Neutrophil (primary cell): ENCODE measurements at regions not wholly inside any gene's neighbourhood (a gene's known extent, or its start where the extent isn't known, plus 50 kb on each side); places are given as distances from the start of the nearest gene placed in this dataset.
"Not testable (repeated sequence)": the region's sequence is repeated elsewhere in the genome, so short reads cannot be mapped to it uniquely, and the experiment has no call there.

Experiments used
- H3K27ac ChIP-seq: fragments of 200-600 bp; sonication (generic); 2 replicates; pipeline ENCODE4 v1.5.1; 2016; ENCODE audit warnings: mild to moderate bottlenecking, moderate library complexity
- H3K27me3 ChIP-seq: fragments of 200-600 bp; sonication (generic); 2 replicates; pipeline ENCODE4 v1.6.0; 2016; ENCODE audit warnings: mild to moderate bottlenecking
- H3K36me3 ChIP-seq: fragments of 200-600 bp; sonication (generic); 2 replicates; pipeline ENCODE4 v1.5.1; 2017
- H3K4me1 ChIP-seq, 2 experiments: fragments of 200-600 bp in 1 of 2; sonication (generic) in 1 of 2; 1 replicate in 1 of 2; 2 replicates in 1 of 2; pipeline versions ENCODE4 v1.5.1 to v1.6.1; 2013 to 2016; ENCODE audit warnings: low read depth in 1 of 2, low read length in 1 of 2, mild to moderate bottlenecking in 1 of 2, moderate library complexity in 1 of 2; ENCODE audit not compliant: control insufficient read depth in 1 of 2, insufficient read depth in 1 of 2
- H3K4me3 ChIP-seq, 2 experiments: fragments of 200-600 bp in 1 of 2; sonication (generic) in 1 of 2; 1 replicate in 1 of 2; 2 replicates in 1 of 2; pipeline ENCODE4 v1.5.1; 2013 to 2016; ENCODE audit warnings: low read depth in 1 of 2, low read length in 1 of 2, mild to moderate bottlenecking in 1 of 2, moderate library complexity in 1 of 2
- H3K9me3 ChIP-seq: fragments of 200-600 bp; sonication (generic); 2 replicates; pipeline ENCODE4 v1.5.1; 2016
- CTCF ChIP-seq: fragments of 200-600 bp; sonication (generic); IDR thresholded peaks from 2 replicates; pipeline ENCODE4 v1.5.1; 2016; ENCODE audit warnings: antibody characterized with exemption

GRCh38 chr6:139983555-139984276 lies 609.3 kb upstream of the CITED2 start:
- TF ChIP-seq CTCF = no peak
- H3K36me3 ChIP-seq = no peaks in the 10 kb centered on the region
- no peak overlapping the region for H3K4me3 ChIP-seq
- H3K4me1 ChIP-seq = no peaks in the 10 kb centered on the region
- H3K9me3 ChIP-seq = no peaks in the 10 kb centered on the region
- no peaks in the 10 kb centered on the region for H3K27me3 ChIP-seq
- no peak overlapping the region for H3K27ac ChIP-seq

GRCh38 chr6:139982652-139983295 lies 608.3 kb upstream of the CITED2 start:
- Histone ChIP-seq H3K27me3 (no peaks in the 10 kb centered on the region), H3K9me3 (no peaks in the 10 kb centered on the region), H3K36me3 (no peaks in the 10 kb centered on the region), H3K4me3 (no peak overlapping the region), H3K4me1 (no peaks in the 10 kb centered on the region), H3K27ac (no peak overlapping the region)
- no peak for TF ChIP-seq CTCF

GRCh38 chr6:139982195-139982594 lies 607.7 kb upstream of the CITED2 start:
- no peak overlapping the region for H3K27ac ChIP-seq
- no peak overlapping the region for H3K4me3 ChIP-seq
- no peaks in the 10 kb centered on the region for H3K9me3 ChIP-seq
- H3K36me3 ChIP-seq = no peaks in the 10 kb centered on the region
- H3K27me3 ChIP-seq = no peaks in the 10 kb centered on the region
- TF ChIP-seq CTCF = no peak
- no peaks in the 10 kb centered on the region for H3K4me1 ChIP-seq

GRCh38 chr6:139981768-139982181 lies 607.3 kb upstream of the CITED2 start:
- no peaks in the 10 kb centered on the region for H3K4me1 ChIP-seq
- H3K27me3 ChIP-seq = no peaks in the 10 kb centered on the region
- no peak overlapping the region for H3K4me3 ChIP-seq
- TF ChIP-seq CTCF = no peak
- no peaks in the 10 kb centered on the region for H3K36me3 ChIP-seq
- H3K9me3 ChIP-seq = no peaks in the 10 kb centered on the region
- H3K27ac ChIP-seq = no peak overlapping the region

- no peak for TF ChIP-seq CTCF
Observed at GRCh38 chr6:139981066-139981624, 606.7 kb upstream of the CITED2 start.

GRCh38 chr6:139980631-139981030 lies 606.2 kb upstream of the CITED2 start:
- not testable (repeated sequence) for H3K27ac ChIP-seq

More at GRCh38 chr6:139981066-139981624, 606.7 kb upstream of the CITED2 start:
- Histone ChIP-seq H3K4me1 (no peaks in the 10 kb centered on the region), H3K36me3 (no peaks in the 10 kb centered on the region), H3K27ac (no peak overlapping the region), H3K9me3 (no peaks in the 10 kb centered on the region), H3K27me3 (no peaks in the 10 kb centered on the region), H3K4me3 (no peak overlapping the region)

More at GRCh38 chr6:139980631-139981030, 606.2 kb upstream of the CITED2 start:
- H3K9me3 ChIP-seq, H3K27me3 ChIP-seq, H3K36me3 ChIP-seq, H3K4me3 ChIP-seq, H3K4me1 ChIP-seq: not testable (repeated sequence)
